NCI-H146 (cell line): ENCODE measurements at regions not wholly inside any gene's neighbourhood (a gene's known extent, or its start where the extent isn't known, plus 50 kb on each side); places are given as distances from the start of the nearest gene placed in this dataset.
A peak's percentile ranks its signal among the peaks of the same experiment; 100 is the strongest.
"Not testable (repeated sequence)": the region's sequence is repeated elsewhere in the genome, so short reads cannot be mapped to it uniquely, and the experiment has no call there.

Source experiments
- DNase-seq: peaks from one replicate; lab custom pipeline; 2025; lab: John Stamatoyannopoulos, UW

DNA sequence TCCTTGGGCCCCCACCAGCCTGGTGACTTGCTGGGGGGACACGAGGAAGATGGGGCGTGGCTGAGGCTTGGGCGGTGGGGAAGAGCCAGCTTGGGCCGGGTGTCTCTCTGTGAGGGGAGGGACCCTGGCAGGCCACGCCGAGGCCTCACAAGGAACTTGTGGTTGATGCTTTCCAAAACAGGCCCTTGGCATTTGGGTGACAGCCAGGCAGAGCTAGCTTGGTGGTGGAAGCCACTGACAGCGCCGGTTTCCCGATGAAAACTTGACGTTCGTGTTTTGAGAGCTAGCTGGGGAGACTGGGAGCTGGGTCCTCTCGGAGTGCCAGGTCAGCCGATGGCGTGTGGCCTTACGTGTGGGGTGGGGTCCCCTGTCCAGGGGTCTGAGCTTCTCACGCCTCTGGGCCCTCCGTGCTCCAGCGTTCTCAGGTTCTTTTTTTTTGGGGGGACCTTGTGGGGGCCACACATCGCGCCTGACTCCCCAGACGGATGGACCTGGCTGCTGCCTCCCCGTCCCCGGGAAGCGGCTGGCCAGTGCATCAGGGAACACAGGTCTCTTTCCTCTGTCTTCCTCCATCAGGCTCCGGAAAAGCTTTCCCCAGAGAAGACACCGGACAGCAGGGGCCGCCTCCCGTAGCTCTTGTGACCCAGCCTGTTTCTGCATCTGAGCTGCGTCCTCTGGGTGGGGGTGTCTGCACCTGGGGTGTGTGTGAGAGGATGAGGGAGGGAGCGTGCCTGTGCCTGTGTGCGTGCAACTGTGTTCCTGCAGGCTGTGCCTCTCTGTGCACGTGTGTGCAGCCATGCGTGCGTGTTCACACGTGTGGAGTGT, 129.3 kb upstream of the LPCAT1 start:
- DNase-seq = peak; percentile 15

DNA sequence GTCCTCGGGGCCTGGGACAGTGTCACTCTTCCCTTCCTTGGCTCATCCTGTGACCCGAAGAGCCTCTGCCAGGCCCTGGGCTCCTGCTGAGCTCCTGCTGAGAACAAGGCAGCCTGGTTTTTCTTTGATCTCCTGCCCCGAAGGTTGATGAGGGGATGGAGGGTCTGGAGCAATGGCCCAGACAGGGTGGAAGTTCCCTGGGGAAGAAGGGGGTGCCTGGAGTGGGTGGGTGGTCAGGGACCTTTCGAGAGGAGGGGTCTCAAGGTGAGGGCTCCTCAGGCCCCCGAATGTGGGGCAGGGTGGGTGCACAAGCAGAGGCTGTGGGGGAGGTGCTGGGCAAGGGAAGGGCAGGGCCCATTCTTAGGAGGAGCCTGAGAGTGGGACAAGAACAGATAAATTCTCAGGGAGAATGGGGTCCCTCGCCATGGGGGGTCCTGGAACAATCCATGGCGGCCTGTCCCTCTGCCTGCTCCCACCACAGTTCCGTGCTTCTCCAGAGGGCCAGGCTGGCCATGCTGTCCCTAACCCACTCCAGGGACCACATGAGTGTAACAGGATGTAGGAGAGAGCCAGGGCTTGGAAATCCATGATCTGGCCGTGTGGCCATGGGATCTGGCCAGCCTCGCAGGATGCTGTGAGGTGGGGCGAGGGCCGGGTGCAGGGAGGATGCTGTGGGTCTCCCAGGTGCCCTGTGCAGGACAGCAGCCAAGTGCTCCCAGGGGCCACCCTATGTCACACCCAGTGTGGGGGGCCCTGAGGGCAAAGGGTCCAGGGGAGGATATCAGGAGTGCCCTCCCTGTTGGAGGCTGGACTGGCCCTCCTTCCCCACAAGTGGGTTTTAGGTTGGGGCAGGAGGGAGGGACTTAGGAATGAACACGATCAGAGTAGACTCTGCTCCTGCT, 128.5 kb upstream of the LPCAT1 start:
- DNase-seq = no peak

DNA sequence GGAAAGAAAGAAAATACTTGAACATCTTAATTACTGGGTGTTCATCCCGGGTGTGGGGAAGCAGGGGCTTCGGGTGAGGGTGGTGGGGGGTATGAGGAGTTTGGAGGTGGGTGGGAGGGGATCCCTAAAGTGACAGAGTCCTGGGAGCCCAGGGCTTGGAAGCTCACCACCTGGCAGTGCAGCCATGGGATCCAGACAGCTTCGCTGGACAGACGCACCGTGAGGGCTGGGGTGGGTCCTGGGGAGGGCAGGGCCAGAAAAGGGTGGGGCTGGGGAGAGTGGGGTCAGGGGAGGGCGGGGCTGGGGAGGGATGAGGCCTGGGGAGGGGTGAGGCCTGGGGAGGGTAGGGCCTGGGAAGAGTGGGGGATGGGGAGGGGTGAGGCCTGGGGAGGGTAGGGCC, 127.5 kb upstream of the LPCAT1 start:
- DNase-seq = no peak

DNA sequence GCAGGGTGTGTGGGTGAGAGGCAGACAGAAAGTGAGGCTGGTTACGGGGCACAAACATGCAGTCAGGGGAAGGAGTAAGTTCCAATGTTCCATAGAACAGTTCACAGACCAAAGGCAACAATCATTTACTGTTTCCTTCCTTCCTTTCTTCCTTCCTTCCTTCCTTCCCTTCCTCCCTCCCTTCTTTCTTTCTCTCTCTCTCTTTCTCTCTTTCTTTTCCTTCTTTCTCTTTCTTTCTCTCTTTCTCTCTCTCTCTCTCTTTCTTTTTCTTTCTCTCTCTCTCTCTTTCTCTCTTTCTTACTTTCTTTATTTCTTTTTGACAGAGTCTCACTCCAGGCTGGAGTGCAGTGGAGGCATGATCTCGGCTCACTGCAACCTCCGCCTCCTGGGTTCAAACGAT, 125.8 kb upstream of the LPCAT1 start:
- no peak for DNase-seq

DNA sequence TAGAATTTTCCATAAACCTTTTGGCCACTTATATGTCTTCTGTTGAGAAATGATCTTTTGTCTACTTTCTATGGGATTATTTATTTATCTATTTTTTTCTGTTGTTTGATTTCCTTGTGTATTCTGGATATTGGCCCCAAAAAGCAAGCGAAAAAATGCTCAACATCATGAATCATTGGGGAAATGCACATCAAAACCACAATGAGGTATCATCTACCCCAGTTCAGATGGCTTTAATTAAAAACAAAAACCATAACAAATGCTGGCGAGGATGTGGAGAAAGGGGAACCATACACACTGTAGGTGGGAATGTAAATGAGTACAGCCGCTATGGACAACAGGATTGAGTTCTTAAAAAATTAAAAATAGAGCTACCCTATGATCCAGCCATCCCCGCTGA, 125.0 kb upstream of the LPCAT1 start:
- no peak for DNase-seq

DNA sequence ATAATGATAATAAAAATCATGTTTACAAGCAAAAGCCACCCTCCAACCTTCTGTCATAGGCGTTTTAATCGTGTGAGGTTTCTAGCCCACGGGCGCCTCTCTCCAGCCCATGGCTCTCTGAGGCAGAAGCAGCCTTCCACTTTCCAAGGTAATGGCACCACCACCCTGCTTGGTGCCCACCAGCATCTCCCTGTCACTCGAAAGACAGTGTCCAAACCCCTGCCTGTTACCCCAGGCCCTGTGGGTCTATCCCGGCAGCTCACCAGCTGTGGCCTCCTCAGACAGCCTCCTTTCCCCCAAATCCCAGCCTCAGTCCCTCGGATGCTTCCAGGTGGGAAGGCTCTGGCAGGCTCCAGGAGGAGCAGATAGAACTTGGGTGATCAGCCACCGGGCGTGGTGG, 123.8 kb upstream of the LPCAT1 start:
- DNase-seq = no peak

DNA sequence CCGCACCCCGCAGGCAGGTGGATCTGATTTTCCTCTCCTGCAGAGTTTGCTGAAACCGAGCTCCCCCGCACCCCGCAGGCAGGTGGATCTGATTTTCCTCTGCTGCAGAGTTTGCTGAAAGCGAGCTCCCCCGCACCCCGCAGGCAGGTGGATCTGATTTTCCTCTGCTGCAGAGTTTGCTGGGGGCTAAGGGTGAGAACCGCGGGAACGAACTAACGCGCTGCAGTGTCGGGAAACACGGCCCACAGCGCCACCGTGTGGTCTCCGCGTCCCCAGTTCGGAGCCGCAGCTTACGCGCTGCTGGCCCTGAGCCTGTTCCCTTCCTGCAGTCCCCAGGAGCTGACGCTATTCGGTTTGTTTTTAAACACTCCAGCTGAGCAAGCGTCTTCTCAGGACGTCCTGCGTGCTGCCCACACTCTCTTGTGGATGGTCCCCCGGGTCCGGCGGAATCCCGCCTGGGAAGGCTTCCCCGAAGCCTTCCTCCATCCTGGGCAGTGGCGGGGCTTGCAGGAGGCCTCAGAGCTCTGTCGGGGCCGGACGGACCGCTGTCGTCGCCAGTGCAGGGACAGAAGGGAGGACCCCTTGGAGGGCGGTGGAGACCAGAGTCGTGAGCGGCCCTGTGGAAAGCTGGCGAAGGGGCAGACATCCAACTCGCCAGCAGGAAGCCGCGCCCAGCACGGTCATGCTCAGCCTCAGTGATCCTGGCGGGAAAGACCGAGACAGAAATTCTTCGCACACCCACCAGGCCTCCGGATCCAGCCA, 121.2 kb upstream of the LPCAT1 start:
- peak; percentile 79 for DNase-seq

DNA sequence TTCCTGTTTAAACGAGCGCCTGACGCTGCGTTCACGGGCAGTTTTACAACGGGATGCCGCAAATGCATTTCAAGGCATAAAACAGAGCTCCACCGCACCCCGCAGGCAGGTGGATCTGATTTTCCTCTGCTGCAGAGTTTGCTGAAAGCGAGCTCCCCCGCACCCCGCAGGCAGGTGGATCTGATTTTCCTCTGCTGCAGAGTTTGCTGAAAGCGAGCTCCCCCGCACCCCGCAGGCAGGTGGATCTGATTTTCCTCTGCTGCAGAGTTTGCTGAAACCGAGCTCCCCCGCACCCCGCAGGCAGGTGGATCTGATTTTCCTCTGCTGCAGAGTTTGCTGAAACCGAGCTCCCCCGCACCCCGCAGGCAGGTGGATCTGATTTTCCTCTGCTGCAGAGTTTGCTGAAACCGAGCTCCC, 120.6 kb upstream of the LPCAT1 start:
- not testable (repeated sequence) for DNase-seq

DNA sequence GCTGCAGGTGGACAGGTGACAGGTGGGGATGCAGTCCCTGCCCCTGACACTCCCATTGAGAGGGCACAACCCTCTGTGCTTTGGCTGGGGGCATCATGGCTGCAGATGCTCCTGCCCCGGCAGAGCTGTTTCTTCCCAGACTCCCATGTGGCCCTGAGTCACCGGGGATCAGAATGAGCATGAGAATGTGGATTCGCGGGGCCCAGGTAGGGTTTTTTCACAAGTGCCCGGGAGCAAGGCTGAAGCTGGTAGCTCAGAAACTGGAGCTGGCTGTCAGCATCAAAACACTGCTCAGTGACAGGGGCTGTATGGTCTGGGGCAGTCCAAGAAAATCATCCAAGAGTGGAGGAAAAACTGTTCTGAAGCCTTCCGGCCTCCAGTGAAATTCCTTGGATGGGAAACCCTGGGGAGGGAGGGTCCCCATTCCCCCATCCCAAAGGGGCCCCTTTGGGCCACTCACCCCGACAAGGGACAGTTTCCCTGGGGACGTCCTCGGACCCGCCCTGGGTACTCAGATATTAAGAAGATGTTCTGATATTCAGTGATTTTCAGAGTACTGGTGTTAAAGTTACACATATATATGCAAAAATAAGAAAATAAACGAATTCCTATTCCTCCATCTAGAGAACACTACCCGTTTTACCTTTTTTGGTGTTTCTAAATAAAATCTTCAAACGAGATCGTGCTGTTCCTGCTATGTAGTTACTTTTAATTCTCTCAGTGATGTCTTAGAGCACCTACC, 120.1 kb upstream of the LPCAT1 start:
- DNase-seq = no peak

DNA sequence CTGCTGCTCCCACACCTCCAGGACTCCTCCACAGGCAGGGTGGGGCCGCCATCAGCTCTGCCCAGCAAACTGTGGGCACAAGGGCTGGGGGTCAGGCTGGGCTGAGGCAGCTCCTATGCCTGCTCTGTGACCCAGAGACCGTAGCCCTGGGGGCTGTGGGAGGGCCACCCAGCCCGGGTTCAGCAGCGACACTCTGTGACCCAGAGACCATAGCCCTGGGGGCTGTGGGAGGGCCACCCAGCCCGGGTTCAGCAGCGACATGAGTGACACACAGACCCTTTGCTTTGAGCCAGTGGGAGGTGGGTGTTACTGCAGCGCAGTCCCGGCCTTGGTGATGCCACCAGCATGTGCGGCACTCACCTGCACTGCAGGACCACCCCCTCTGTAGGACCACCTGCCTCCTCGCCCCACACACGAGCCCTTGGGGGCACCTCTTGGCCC, 118.9 kb upstream of the LPCAT1 start:
- no peak for DNase-seq

DNA sequence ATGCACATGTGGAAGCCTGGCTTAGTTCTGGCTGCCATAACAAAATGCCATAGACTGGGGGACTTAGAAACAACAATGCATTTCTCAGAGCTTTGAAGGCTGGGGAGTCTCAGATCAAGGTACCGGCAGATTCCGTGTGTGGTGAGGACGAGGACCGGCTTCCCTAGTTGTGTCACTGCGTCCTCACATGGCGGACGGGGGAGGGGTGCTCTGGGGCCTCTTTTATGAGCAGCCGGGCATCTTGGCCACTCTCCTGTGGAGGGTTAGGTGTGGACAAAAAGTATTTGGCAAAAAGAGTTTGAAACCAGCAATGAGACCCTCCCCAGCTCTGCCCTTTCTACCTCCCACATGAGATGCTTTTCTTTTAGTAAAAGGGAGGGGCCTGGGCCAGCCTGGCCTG, 118.5 kb upstream of the LPCAT1 start:
- no peak for DNase-seq

DNA sequence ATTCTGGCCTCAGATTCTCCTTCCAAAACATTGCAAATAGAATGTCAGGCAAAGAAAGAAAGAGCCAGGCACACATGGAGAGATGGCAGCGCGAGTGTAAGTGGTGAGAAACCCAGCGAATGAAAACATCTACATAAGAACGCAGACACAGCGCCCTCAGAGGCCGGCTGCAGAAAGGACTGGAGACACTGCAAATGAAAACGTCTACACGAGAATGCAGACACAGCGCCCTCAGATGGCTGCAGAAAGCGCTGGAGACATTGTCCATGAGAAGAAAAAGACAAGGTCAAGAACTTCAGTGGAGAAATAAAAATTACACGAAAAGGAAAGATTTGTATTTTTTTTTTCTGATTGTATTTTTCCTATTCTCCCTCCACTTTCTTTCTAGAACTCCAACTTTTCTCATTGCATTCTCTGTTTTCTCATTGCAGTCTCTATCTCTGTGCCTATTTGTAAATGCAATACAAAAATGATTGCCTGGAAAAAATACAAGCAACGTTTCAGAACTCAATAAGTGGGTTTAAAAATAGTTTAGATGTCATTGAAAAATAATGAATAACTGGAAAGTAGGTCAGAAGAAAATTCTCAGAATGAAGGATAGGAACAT, 117.9 kb upstream of the LPCAT1 start:
- DNase-seq = peak; percentile 89

DNA sequence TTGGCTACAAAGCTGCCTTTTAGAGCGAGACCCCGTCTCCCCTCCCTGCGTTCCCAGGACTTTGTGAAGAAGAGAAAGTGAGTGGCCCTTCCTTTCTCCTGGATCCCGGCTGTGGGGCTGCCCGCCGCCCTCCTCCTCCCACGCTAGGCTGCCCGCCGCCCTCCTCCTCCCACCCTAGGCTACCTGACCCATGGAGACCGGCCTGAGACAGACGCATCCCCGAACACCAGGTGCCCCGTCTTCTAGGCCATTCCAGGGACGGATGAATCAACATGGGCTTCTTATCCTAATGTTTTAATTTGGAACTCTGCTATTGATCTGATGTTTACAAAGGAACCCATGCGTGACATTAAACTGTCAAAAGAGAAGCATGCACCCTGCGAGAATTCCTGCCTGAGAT, 117.3 kb upstream of the LPCAT1 start:
- DNase-seq = no peak

DNA sequence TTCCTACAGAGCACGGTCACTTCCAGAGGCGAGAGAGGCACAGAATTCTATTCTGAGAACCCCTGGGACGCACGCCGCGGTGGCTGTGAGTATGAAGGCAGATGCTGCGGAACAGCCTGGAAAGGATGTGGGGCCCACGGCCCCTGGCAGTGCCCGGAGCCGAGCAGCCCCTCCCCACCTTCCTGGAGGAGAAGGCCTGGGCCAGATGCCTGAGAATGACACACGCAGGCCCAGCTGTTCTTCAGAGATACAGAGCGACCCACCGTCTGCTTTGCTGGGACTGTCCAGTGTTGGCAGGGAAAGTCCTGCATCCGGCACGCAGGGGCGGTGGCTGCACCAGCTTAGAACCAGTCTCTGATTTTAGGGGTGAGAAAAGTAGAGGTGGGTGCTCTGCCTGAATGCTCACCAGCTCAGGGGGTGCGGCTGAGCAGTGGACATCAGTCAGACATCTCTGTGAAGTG, 116.7 kb upstream of the LPCAT1 start:
- DNase-seq = no peak

DNA sequence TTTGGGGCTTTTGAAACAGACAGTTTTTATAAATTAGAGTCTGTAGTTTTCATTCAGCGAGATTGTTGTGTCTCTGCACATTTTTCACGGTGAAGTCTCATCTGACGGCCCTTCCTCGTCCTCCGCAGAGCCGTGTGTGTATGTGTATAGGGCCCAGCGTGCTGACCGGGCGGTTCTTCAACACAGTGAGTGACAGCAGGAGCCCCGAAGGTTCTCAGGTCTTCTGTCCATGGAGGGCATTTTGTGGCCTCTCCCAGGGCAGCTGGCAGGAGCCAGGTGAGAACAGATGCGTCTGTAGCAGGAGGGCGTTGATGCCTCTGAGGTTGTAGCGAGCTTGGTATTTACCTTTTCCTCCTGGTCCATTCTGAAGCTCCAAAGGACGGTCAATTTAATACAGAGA, 116.0 kb upstream of the LPCAT1 start:
- DNase-seq = no peak

DNA sequence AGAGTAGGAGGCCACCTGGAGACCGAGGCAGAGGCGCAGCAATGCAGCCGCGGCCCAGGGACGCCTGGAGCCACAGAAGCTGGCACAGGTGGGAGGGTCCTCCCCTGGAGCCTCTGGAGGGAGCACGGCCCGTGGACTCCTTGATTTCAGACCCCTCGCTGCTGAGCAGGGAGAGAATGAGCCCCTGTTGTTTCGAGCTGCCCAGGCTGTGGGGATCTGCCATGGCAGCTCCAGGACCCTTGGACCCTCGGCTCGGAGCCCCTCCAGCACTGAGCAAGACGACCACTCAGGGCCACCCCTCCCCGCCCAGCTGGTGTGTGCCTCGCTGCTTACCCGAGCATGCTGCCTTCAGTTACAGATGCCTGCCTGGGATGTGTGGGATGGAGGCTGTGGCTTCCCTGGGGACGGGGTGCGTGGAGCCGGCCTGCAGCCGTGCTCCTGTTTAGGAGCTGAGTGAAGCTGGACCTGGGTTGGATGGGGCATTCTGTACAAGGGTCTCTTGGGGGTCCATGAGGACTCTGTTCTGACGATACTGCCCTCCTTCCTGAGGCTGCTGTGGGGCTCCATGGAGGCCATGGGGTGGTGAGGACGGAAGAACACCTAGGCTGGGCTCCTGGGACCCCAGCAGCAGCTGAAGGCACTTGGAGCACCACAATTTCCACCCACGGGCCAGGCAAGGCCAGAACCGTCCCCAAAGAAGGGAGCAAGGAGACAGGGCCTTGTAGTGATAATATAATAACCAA, 115.1 kb upstream of the LPCAT1 start:
- no peak for DNase-seq

DNA sequence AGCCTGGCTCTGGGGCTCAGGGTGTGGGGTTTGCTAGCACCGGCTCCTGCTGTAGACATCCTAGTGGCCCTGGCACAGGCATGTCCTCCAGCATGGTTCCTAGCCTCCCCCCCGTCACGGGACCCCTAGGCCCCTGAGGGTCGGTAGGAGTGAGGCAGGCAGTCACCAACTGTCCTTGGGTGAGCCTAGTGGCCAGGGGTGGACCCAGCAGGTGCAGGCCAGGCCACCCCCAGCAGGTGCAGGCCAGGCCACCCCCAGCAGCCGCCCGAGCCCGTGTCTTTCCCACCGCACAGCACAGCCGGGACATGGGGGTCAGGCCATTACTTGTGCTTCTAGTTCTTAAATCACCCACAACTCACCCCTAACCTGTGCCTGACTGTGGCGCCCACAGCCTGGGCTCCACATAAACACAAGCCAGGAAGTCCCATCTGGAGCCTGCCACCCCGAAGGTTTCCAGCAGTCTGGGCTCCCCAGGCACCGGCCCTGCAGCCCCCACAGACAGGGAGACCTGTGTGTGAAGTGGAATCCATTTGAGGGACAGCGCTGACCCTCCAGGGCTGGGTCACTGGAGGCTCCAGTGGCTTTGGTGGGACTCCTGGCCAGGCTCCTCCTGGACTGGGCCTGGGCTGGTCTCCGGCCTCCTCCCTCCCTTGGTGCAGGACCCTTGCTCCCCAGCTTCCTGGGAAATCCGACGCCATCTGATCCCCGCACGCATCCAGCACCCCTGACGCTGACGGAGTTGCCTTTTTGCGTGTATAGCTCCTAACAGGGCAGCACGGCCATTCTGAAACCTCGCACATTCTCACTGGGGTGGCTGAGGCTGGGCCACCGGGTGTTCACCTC, 114.1 kb upstream of the LPCAT1 start:
- DNase-seq = no peak

DNA sequence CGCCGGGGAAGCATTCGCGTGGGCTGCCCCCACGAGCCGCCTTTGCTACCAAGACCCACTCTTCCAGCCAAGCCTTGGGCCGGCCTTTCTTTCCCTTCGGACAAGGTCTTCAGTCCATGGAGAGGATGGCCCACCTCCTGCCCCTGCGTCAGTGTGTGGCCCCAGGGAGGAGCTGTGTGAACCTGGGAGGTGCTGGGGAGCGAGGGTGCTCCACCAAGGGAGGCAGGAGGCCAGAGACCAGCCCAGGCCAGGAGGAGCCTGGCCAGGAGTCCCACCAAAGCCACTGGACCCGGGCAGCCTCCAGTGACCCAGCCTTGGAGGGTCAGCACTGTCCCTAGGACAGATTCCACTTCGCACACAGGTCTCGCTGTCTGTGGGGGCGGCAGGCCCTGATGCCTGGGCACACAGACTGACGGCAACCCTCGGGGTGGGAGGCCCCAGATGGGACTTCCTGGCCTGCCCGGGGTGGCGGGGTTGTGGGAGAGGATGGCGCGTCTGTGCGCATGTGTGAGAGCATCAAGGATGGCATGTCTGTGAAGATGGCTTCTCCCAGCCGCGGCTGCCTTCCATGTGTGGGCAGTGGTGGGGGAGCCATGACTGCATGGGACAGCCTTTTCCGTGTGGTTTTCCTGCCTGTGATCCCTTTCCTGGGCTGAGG, 113.3 kb upstream of the LPCAT1 start:
- no peak for DNase-seq

DNA sequence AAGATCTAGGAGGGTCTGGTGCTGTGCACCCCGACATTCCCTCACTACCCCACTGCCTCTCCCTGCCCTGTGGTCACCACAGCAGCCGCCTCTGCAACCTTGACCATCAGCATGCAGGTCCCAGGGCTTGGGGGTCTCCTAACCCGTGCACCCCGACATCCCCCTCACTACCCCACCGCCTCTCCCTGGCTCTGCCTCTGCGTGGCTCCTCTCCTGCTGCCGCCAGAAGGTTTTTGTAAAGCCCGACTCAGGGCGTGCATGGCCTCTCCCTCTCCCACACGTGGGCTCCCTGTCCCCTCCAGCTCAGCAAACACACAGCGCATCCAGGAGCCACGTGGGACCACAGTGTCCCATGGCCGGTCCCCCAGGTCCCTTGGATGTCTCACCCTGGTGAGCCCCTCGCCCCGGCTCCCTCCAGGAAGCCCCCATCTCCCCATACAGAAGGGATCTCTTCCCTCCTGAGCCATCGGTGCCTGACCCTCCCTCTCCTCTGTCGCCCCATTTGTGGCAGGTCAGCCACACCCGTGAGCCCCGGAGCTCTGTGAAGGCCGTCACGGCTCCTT, 112.5 kb upstream of the LPCAT1 start:
- DNase-seq = not testable (repeated sequence)
